SU-DHL-6 (cell line): ENCODE measurements at regions not wholly inside any gene's neighbourhood (a gene's known extent, or its start where the extent isn't known, plus 50 kb on each side); places are given as distances from the start of the nearest gene placed in this dataset.
"Not testable (repeated sequence)": the region's sequence is repeated elsewhere in the genome, so short reads cannot be mapped to it uniquely, and the experiment has no call there.

Experiments used
- H2AFZ ChIP-seq: fragments of 200-600 bp; sonication (generic); 2 replicates; pipeline ENCODE4 v1.6.1; 2014; ENCODE audit warnings: low read depth, mild to moderate bottlenecking, moderate library complexity, mixed read lengths, antibody characterized with exemption, low read length; ENCODE audit not compliant: severe bottlenecking
- H3F3A ChIP-seq: fragments of 200-600 bp; shearing (Covaris generic); 2 replicates; pipeline ENCODE4 v1.6.0; 2016; ENCODE audit warnings: antibody characterized with exemption, mild to moderate bottlenecking; ENCODE audit not compliant: insufficient read depth
- H3K27ac ChIP-seq: fragments of 200-600 bp; sonication (generic); 2 replicates; pipeline ENCODE4 v1.5.1; 2016; ENCODE audit warnings: low read depth, mild to moderate bottlenecking, low read length, moderate library complexity, mixed read lengths
- H3K27me3 ChIP-seq: fragments of 200-600 bp; sonication (generic), shearing (Covaris generic); 2 replicates; pipeline ENCODE4 v1.6.0; 2014; ENCODE audit warnings: mild to moderate bottlenecking, low read length
- H3K36me3 ChIP-seq: fragments of 200-600 bp; sonication (generic); 2 replicates; pipeline ENCODE4 v1.6.1; 2014; ENCODE audit warnings: mild to moderate bottlenecking, low read length, mixed read lengths
- H3K4me2 ChIP-seq: fragments of 300-600, 200-600 bp; shearing (Covaris generic), sonication (generic); 2 replicates; pipeline ENCODE4 v1.6.0; 2014; ENCODE audit warnings: low read length, low read depth, mild to moderate bottlenecking; ENCODE audit not compliant: poor library complexity, severe bottlenecking
- H3K4me3 ChIP-seq: fragments of 200-600 bp; sonication (generic); 2 replicates; pipeline ENCODE4 v1.5.1; 2014; ENCODE audit warnings: antibody characterized with exemption, low read length, mild to moderate bottlenecking, mixed read lengths; ENCODE audit not compliant: insufficient read depth, poor library complexity, severe bottlenecking
- H3K79me2 ChIP-seq: fragments of 200-600 bp; sonication (generic); 2 replicates; pipeline ENCODE4 v1.6.1; 2014; ENCODE audit warnings: mild to moderate bottlenecking, low read length, moderate library complexity; ENCODE audit not compliant: insufficient read depth
- H3K9ac ChIP-seq: fragments of 200-600 bp; sonication (generic); 2 replicates; pipeline ENCODE4 v1.7.0; 2014; ENCODE audit warnings: mild to moderate bottlenecking, low read length
- H3K9me2 ChIP-seq: fragments of 200-600 bp; sonication (generic); replicated peaks from 2 replicates; pipeline ENCODE4 v1.6.1; 2014; ENCODE audit warnings: low read length; ENCODE audit not compliant: insufficient read depth
- H3K9me3 ChIP-seq: fragments of 200-600 bp; sonication (generic); 2 replicates; pipeline ENCODE4 v1.6.1; 2014; ENCODE audit warnings: low read length, mixed read lengths; ENCODE audit not compliant: insufficient read depth
- H4K20me1 ChIP-seq: fragments of 200-600 bp; sonication (generic); 2 replicates; pipeline ENCODE4 v1.6.1; 2014; ENCODE audit warnings: low read depth, mild to moderate bottlenecking, antibody characterized with exemption, low read length, moderate library complexity, mixed read lengths
- CTCF ChIP-seq: fragments of 200-600 bp; sonication (generic); IDR thresholded peaks from one replicate; pipeline ENCODE4 v1.5.1; 2017; ENCODE audit warnings: antibody characterized with exemption, mild to moderate bottlenecking, low read length, moderate library complexity; ENCODE audit not compliant: insufficient read depth, poor library complexity, severe bottlenecking
- EZH2phosphoT487 ChIP-seq: fragments of 200-600 bp; sonication (generic), shearing (Covaris generic); conservative IDR thresholded peaks from 2 replicates; pipeline ENCODE4 v1.6.1; 2018; ENCODE audit warnings: mild to moderate bottlenecking, antibody characterized with exemption, low read length, moderate library complexity, mixed read lengths

- H3K9ac ChIP-seq, result not testable (repeated sequence)
These were observed 1037.5 kb downstream of the RPA4 start for GRCh38 chrX:97921223-97921622.

GRCh38 chrX:97931586-97931985 is 1047.9 kb downstream of the RPA4 start:
- Histone ChIP-seq H3K79me2 (no peaks in the 10 kb centered on the region), H2AFZ (no peak overlapping the region), H4K20me1 (no peaks in the 10 kb centered on the region), H3K4me3 (no peak overlapping the region), H3K9ac (no peak overlapping the region), H3K9me3 (no peaks in the 10 kb centered on the region), H3F3A (no peaks in the 10 kb centered on the region), H3K4me2 (no peak overlapping the region), H3K9me2 (no peaks in the 10 kb centered on the region), H3K27ac (no peak overlapping the region), H3K36me3 (no peaks in the 10 kb centered on the region), H3K27me3 (no peaks in the 10 kb centered on the region)
- TF ChIP-seq CTCF (no peak), EZH2phosphoT487 (no peak)

More at GRCh38 chrX:97921223-97921622, 1037.5 kb downstream of the RPA4 start:
- not testable (repeated sequence) for H3K9me2 ChIP-seq, H4K20me1 ChIP-seq, H3K36me3 ChIP-seq, H3K4me2 ChIP-seq, H2AFZ ChIP-seq, H3K9me3 ChIP-seq, H3K4me3 ChIP-seq, H3K79me2 ChIP-seq, H3K27ac ChIP-seq, H3K27me3 ChIP-seq, H3F3A ChIP-seq

- Histone ChIP-seq H3K4me2 (no peak overlapping the region), H3K9ac (no peak overlapping the region), H3K27me3 (no peaks in the 10 kb centered on the region), H3K9me2 (no peaks in the 10 kb centered on the region), H3K79me2 (no peaks in the 10 kb centered on the region), H3K27ac (no peak overlapping the region), H3K4me3 (no peak overlapping the region), H3F3A (no peaks in the 10 kb centered on the region), H3K36me3 (no peaks in the 10 kb centered on the region), H2AFZ (no peak overlapping the region), H4K20me1 (no peaks in the 10 kb centered on the region), H3K9me3 (no peaks in the 10 kb centered on the region)
- no peak for TF ChIP-seq CTCF
- no peak for TF ChIP-seq EZH2phosphoT487
These were observed 1052.6 kb downstream of the RPA4 start for GRCh38 chrX:97936296-97936695.

- Histone ChIP-seq H3K27ac (no peak overlapping the region), H3K36me3 (no peaks in the 10 kb centered on the region), H3K9ac (no peak overlapping the region), H2AFZ (no peak overlapping the region), H3K9me3 (no peaks in the 10 kb centered on the region), H3K27me3 (no peaks in the 10 kb centered on the region), H3K79me2 (no peaks in the 10 kb centered on the region), H3K4me3 (no peak overlapping the region), H3K9me2 (no peaks in the 10 kb centered on the region), H3F3A (no peaks in the 10 kb centered on the region), H4K20me1 (no peaks in the 10 kb centered on the region), H3K4me2 (no peak overlapping the region)
- TF ChIP-seq EZH2phosphoT487, result no peak
- TF ChIP-seq CTCF, result no peak
These were observed 1055.0 kb downstream of the RPA4 start for GRCh38 chrX:97938706-97939105.
